CD4-positive, alpha-beta T cell treated with Interleukin-4 for 1 hour (primary cell): ENCODE measurements at regions not wholly inside any gene's neighbourhood (a gene's known extent, or its start where the extent isn't known, plus 50 kb on each side); places are given as distances from the start of the nearest gene placed in this dataset.

Experiments used
- DNase-seq, 2 donors: peaks; one replicate each; pipeline ENCODE4 v3.0.0-alpha.2; 2020 to 2022

DNA sequence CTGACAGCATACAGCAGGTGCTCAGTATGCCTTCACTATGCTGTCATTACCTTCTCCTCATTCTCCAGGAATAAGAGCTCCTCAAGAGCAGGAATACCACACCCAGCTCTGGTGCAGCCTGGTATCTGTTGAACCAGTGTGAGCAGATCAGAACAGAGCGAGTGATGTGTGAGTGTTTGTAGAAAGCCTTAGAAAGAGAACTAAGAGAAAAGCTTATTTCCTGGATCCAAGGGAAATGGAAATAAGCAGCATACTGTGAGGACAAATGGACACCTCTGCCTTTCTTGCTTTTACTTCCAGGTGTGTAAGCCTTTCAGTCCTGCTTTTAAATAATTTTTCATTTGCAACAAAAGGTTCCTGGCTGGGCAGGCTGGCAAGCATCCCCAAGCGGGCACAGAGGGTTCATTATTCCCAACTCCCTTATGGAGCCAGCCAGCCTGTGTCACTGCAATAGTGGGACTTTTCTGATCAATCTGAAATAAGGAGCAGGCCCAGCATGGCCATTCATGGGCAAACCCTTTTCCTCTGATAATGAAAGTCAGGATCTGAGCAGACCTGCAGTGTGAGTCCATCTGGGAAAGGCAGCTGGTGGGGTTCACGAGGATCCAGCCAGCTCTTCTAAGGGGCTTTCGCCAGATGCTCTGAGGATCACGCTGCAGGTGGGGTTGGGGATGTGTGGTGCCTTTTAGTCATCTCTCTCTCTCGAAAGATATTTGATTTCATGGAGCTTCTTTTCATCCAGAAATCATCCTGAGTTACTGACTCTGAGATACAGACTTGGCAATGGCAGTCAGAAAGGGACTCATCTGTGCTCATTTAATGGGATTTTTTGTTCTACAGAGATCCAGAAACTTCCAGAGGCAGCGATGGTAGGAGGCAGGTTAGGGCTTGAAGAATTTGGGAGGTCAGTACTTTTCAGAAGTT is 594.9 kb upstream of the CFAP20DC start:
- no peak for DNase-seq

DNA sequence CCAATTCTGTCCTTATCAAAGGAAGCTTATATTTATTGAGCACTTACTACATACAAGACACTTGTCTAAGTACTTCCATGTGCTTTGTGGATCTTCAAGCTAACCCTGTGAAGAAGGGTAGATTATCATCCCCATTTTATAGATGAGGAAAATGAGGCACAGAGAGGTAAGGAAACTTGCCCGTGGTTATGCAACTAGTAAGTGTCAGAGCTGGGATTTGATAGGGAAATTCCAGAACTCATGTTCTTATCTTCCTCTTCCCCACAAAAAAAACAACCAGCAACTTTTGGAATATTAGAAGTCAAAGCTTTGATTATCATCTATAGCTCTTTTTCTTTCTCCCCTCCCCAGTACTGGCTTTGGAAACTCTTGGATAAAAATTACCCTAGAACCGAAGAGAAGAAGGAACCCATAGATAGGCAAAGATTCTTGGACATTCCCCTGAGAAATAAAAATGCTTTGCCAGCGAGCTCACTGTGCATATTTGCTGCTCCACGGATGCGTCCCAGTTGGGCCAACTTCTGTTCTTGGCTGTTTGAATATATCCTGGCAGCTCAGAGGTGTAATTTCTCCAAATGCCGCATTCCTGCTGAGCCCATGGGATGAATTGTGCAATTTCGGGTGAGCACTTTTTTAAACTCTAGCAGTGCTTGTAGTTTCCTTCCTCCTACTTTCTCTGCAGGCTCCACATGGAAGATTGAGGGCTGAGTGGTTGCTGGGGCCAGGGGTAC is 591.5 kb upstream of the CFAP20DC start:
- no peak for DNase-seq

DNA sequence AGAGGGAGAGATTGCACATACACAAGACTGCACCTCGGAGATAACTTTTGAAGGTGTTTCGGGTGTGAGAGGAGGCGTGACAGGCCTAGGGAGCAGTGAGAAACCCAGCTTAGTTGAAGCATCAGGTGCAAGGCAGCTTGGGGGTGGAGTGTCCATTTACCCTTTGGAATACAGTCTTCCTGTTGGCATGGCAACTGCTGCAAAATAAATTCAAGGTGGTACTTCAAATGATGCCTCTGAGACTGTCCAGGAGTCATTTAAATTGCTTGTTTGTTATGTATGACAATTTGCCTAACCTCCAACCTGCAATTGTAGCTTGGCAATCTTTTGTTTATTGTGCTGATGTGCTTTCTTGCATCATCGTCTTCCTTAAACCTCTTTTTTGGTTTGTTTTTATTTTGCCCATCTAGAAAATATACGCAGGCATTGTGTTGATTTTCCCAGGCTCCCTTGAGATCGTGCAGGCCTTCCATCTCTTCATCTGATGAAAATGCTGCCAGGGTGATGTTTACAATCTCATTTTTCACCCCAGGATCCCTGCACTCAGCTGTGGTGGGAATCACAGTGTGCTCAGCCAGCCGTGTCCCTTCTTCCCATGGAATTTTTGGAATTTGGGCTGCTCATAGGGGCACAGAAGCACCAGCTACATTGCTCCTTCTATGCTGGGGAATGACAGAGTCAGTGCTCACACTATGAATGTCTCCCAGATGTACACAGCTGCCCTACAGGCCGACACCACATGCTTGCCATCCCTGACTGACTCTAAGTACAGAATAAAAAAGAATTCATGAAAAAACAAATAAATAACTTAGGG is 583.1 kb upstream of the CFAP20DC start:
- DNase-seq: no peak

DNA sequence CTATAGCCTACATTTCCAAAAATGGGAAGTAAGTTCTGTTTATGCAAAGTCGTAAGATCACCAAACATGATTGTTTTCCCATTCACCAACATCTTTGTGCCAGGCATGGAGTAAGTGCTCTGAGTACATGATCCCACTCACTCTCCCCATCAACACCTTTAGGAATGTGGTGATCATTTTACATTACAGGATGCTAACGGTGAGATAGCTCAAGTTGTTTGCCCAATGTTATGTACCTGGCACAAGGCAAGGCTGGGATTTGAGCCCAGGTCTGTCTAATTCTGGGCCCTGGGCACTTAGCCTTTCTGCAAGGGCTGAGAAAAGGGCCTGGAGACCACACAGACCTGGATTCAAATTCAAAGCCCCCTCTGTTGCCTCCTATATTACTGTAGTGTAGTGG is 581.7 kb upstream of the CFAP20DC start:
- DNase-seq: no peak

DNA sequence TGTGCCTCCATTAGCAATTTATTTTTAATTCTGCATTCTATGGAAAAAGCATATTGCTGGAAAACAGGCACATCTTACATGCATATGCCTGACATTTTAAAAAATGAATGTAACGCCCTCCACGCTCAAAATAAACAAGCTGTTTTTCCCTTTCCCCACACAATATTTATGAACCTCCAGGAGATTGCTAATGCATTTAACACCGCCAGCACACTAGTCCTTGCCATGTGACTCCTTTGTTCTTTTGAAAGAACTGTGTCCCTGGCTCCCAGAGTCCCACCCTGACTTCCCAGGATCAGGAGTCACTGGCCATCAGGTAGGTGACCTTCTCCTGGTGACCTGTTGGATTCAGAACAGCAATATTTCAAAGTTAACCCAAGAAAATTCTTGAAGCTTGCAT is 571.2 kb upstream of the CFAP20DC start:
- DNase-seq: no peak

DNA sequence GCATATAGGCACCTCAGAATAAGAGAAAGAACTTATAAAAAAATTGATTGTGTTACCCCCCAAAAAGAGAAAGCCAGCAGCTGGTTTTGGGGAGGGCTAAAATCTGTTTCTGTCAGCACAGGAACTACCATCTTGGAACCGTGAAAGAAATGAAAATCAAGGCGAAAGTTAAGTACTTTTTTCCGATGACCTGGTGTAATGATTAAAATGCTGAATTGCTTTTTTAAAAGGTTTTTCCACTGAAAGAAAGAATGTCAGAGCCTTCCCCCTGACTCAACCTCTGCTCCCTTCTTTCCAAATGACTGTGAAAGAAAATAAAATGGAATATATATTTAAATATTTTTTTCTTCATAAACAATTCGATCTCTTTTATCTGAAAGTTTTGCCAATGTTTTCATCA is 570.5 kb upstream of the CFAP20DC start:
- no peak for DNase-seq

DNA sequence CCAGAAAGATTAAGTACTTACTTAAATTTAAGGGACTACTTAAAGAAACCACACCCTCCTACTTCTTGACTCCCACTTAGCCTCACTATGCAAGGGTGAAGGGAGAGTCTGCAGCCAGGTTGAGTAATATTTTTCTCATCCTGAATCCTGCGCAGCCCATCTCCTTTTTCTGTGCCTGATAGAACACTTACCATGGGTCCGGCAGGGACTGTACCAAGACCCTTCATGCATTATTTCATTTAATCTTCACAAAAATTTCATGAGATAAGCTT is 562.6 kb upstream of the CFAP20DC start:
- no peak for DNase-seq

DNA sequence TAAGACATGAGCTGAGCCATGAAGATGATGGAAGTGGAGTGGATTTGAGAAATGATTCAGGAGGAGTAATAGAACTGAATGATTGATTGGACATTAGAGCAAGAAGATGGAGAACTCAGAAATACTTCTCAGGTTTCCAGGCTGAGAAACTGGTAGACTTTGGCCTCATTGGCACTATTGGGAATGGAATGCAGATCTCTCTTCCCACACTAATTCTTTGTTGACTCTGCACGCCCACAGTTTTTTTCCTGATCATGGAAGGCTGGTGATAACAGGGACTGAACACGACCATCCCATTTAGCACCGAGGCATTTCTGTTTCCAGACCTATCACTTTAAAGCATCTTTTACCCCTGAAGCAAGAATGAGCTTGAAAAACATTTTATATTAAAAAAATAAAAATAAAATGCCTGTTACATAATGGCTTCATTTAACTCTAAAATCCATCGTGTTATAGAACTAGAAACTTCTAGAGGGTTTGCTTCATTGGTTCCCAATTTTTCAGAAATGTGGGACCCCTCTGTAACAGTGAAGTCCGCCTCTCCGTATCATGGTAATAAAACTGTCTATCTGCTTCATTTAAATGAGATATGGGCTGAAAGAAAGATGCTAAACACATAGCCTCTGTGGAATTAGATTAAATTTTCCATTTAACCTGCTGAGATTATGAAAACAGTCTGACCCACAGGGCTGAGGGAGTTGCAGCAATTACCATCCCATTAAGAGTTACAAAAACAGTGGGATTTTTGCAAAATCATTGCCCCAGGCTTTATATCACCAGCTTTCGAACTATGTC is 562.0 kb upstream of the CFAP20DC start:
- DNase-seq: no peak

DNA sequence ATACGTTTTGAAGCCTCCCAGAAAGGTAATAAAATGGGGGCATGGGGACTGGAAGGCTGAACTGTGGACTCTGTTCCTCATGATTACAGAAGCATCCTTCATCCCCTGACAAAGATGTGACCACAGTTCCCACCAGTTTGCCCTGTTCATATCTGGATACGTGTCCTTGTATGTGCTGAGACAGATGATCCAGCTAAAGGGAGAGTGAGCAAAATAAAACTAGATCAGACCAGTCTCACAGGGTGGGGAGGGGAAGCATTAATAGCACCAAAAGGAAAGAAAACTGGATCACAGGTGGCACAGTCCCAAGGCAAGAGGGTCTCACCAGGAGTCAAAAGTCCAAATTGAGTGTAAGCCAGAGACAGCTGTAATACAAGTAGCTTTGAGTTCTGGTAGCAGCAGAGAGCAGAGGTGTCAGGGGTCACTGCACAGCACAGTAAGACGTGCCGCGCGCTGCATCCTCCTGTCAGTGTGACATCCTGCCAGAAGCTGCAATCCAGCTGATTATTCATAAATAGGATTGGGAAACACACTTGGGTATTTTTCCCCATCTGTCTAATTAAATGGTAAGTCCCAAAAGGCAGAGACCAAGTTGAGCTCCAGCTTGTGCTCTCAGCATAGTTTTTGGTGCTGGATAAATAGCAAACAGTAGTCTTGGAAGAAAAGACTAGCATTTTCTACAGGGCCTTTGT is 560.0 kb upstream of the CFAP20DC start:
- no peak for DNase-seq

DNA sequence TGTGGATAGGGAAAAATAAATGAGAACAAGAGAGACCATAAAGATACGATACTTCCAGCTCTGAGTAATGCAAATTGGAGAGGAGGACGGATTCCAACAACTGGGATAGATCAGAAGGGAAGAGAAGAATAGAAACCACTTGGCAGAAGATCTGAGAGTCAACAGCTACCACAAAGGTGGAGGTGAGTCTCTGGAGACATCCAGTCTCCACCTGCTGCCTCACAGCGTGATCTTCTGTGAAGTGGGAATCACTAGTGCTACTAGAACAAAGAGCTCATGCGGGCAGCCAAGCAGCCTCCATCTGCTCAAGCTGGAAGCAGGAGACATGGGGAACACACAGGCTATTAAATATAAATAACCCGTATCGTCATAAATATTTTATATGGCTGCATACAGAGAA is 558.5 kb upstream of the CFAP20DC start:
- DNase-seq: no peak

DNA sequence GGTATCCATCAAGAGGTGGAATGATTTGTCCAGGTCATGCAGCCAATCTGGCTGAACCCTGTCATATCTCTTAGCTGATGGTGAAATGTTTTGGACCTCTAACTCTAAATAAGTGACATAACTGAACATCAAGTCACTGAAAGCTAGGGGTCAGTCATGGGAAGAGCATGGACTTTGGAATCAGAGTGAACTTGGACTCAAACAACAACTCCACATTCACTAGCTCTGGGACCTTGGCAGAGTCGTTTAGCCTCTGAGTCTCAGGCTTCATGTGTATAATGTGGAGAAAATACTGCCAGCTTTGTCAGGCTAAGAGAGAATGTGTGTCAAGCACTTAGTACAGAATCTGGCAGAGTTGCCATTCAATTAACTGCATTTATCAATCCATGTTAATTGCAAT is 557.8 kb upstream of the CFAP20DC start:
- no peak for DNase-seq

DNA sequence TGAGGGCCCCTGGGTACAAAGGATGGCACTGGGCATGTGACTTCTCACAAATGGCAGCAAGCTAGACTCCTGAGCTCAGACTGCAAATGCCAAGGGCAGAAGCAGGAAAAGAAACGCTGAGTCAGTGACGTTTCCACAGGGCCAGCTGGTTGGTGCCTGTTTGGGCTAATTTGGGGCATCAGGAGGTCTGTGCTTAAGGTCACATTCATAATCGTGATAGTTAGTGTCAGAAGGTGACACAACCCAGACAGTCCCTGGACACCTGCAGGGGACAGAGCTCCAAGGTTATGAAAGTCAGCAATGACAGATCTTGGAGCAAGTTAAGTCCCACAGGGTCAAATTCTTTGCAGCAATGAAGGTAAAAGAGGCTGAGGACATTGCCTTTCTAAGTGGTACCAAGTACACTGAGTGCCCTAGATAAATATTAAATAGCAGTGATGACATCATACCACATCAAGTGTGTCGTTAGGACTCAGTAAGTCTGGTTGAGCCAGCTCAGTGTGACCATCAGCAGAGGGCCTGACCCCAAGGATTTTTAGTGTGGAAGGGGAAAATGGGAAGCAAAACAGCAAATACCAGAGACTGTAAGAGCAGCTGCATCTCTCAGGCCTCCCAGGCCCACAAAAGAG is 556.9 kb upstream of the CFAP20DC start:
- no peak for DNase-seq

DNA sequence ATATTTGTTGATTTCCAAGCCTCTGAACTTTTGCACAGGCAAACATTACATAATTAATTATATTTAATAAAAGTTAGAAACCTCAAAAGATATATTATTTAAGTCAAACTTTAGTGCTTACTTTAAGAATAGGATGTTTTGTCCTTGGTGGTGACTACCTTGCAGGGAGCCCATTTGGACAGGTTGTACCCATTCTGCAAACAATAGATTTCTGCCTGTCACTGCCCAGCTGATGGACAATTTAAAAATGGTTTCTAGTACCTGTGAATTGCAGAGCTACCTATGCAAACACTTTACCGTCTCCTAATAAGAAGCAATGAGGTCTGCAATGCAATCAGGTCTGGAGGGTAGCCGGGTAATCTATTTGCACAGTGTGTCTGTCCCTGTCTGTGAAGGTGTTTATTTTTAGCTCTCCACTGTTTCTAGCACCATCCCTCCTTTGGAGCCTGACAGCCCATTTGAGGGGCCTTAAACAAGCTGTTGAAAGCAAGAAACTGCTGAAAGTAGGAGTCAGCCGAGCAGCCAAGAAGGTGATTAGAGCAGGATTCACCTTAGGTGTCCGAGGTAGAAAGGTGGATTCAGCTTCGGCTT is 556.2 kb upstream of the CFAP20DC start:
- no peak for DNase-seq

DNA sequence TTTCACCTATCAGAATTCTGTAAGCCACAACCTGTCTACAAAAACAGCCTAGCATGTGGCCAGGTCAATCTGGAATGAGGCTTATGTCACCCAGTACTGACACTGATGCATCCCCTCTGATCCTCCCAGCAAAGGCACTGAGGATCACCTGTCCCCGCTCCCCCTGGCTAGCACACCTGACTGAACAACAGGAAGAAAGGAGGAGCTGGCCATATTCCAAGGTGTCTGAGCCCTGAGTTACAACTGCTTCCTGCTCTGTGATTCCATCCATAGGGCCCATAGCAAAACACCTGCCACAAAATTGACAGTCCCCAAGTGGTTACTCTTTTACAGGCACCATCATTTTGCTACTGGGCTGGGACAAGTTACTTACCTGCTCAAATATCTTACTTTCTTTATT is 555.5 kb upstream of the CFAP20DC start:
- DNase-seq: no peak

DNA sequence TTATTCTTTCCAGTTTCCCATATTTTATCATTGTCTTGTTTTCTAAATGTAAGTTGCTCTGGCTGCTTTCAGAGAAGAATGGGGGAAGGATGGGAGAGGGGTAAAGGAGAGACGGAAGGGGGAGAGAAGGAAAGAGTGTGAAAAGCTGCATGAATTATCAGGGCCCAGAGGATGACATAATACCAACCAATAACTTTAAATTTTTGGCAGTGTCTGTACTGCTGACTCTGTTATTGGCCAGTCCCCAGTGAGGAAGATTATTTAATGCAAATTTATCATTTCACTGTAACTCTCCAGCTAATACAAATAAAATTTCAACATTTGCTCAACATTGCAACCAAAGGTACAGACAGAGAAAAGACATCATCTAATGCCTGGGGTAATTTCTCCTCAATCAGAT is 551.7 kb upstream of the CFAP20DC start:
- no peak for DNase-seq

DNA sequence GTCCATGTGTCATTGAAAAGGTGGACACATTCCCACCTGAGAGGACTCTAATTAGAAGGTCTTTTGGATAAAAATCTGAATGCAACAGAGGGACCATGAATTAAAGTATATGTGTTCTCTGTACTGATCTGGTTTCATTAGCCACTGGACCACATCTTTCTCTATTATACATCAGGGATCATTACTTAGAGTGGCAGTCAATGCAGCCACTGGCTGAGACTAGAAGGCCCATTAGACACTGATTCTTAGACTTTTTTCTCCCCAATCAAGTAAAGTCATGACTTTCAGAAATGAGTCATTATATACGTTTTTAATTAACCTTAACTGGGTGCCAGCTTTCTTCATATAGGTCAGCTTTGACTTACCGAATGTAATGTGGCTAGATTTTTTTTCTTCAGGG is 550.8 kb upstream of the CFAP20DC start:
- no peak for DNase-seq

DNA sequence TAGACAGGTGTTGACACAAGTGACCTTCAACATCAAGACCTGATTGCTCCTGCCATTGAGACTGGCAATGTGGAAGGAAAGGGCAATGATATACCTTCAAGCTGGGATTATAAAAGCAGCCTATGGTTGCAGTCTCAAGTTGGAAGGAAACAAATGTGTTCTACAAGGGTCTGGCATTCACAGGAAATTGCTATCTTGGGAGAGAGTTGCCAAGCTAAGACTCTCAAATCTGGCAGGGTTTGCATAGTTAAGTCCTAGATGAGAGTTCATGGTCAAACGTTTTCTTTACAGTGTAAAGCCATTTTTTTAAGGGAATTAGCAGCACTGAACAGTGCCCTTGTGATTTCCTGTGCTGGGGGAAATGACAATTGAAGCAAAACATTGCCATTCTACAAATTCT is 546.9 kb upstream of the CFAP20DC start:
- no peak for DNase-seq

DNA sequence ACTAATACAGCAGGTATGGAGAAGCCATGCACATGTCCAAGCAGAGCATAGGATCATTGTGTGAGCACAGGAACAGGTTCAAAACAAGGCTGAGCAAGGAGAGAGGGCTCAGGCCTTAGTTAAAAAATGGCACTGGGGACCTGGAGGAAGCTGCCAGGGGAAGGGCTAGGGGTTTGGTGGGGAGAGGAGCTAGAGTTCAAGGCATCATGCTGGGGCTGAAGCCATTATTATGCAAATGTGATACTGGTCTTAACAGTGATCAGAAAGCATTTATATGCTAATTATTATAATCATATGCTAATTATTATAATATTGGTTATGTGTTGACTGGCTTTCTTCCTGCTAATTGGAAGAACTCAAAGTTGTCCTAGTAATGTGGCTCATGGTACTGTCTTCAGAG is 546.0 kb upstream of the CFAP20DC start:
- DNase-seq: no peak

DNA sequence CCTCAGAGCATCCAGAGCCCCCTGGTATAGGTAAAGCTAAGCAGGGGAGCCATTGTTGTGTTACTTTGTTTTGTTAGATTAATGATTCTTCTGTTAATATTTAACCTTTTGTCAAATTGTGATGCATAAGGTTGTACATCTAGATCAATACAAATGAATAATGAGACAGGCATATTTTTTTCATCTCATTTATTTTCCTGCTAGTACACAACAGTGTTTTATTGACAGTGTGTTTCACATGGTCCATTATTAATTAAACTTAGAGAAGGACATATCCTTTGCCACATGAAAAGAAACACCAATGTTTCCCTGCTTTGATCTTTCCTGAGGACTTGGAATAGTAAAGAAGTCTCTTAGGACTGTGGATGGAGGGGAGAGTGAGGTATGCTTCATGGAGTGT is 543.6 kb upstream of the CFAP20DC start:
- no peak for DNase-seq

DNA sequence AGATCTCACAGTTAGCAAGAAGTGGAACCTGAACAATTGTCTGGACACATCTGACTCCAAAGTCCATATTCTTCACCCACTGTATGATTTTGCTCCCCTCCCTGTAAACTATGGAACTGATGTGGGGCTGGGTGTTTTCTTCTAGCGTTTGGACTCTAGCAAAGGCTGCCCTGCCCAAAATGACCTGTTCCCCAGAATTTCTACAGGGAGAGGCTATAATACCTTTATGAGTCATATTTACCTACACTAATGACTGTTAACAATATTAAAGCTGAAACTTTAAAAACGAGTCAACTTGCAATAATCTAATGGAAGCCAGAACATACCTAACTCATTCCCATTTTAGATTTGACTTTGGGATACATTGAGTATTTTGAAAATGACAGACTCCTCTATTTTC is 531.2 kb upstream of the CFAP20DC start:
- DNase-seq: no peak

DNA sequence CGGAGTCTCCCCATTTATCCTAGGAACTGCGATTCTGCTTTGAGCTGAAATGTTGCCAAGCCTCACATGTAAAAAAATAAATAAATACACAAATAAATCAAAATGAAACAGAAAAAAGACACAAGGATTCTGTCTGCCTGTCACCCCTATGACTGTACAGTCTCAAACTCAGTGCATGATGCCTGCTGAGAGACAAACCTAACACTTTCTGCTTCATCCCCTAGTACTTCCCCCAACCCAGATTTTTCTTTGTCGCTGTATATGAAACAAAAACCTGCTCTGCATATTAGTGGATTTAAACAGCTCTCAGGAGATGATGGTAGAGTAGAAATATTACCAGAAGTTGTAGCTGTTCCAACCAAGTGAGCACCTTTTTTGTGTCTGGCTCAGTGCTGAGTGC is 530.7 kb upstream of the CFAP20DC start:
- DNase-seq: no peak
